SK-N-MC (cell line): ENCODE measurements at regions not wholly inside any gene's neighbourhood (a gene's known extent, or its start where the extent isn't known, plus 50 kb on each side); places are given as distances from the start of the nearest gene placed in this dataset.

Source experiments
- EZH2 ChIP-seq: fragments of 200-600 bp; sonication (generic); IDR thresholded peaks from one replicate; pipeline ENCODE4 v1.6.1; 2017; ENCODE audit warnings: antibody characterized with exemption
- FOXP2 ChIP-seq: optimal IDR thresholded peaks from 2 replicates; pipeline ENCODE3; 2011; ENCODE audit warnings: mild to moderate bottlenecking, moderate library complexity; ENCODE audit not compliant: insufficient read depth; ENCODE audit errors: extremely low read length, control extremely low read depth
- POLR2AphosphoS5 ChIP-seq: IDR thresholded peaks from 2 replicates; pipeline ENCODE4 v1.6.1; 2012; ENCODE audit warnings: mild to moderate bottlenecking, low read depth, low read length, borderline replicate concordance

DNA sequence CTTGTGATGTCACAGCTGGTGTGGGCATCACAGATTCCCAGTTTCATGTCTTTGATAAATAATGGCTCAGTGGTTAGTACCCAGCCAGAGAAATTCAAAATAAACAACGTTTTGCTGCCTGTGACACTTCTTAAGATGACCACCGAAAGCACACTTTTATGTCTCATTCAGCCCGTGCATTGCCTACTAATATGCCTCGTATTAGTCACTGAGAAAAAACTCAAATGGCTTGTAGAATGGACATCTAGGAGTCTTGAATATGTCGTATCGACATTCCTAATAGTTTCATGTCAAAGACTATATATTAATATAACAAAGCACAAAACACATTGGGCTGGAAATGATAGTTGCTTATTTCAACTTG lies 103.9 kb upstream of the FAT1 start:
- TF ChIP-seq POLR2AphosphoS5 (no peak), EZH2 (no peak), FOXP2 (no peak)
